Activated CD8-positive, alpha-beta memory T cell treated with anti-CD3 and anti-CD28 coated beads for 36 hours (primary cell): ENCODE measurements at regions not wholly inside any gene's neighbourhood (a gene's known extent, or its start where the extent isn't known, plus 50 kb on each side); places are given as distances from the start of the nearest gene placed in this dataset.
"Not testable (repeated sequence)": the region's sequence is repeated elsewhere in the genome, so short reads cannot be mapped to it uniquely, and the experiment has no call there.

Experiments
- CTCF ChIA-PET: fragments of 350-600 bp; sonication (Branson Sonifier 250); formaldehyde crosslinking; loops from one replicate; lab custom pipeline; 2021; ENCODE audit warnings: antibody characterized with exemption; lab: Charles Lee
- POLR2A ChIA-PET: fragments of 350-600 bp; sonication (Branson Sonifier 250); formaldehyde crosslinking; loops from one replicate; lab custom pipeline; 2021; ENCODE audit warnings: antibody characterized with exemption; lab: Charles Lee

- CTCF ChIA-PET, result no interaction called here
Measured at GRCh38 chr20:63145156-63145555, 70.8 kb downstream of the YTHDF1 start.

GRCh38 chr20:63142933-63143332 is 73.0 kb downstream of the YTHDF1 start:
- CTCF ChIA-PET, result no interaction called here
- POLR2A ChIA-PET, result no interaction called here

More at GRCh38 chr20:63145156-63145555, 70.8 kb downstream of the YTHDF1 start:
- POLR2A ChIA-PET, result no interaction called here

GRCh38 chr20:63141531-63141930 is 74.4 kb downstream of the YTHDF1 start:
- POLR2A ChIA-PET, result no interaction called here

GRCh38 chr20:63140514-63141433 is 75.2 kb downstream of the YTHDF1 start:
- POLR2A ChIA-PET, result no interaction called here
- CTCF ChIA-PET, result no interaction called here

More at GRCh38 chr20:63141531-63141930, 74.4 kb downstream of the YTHDF1 start:
- CTCF ChIA-PET, result no interaction called here

GRCh38 chr20:63139837-63140236 is 76.1 kb downstream of the YTHDF1 start:
- POLR2A ChIA-PET, result no interaction called here

GRCh38 chr20:63139356-63139755 is 76.6 kb downstream of the YTHDF1 start:
- POLR2A ChIA-PET, result no interaction called here
- CTCF ChIA-PET, result no interaction called here

More at GRCh38 chr20:63139837-63140236, 76.1 kb downstream of the YTHDF1 start:
- CTCF ChIA-PET, result no interaction called here

GRCh38 chr20:63138855-63139341 is 77.0 kb downstream of the YTHDF1 start:
- ChIA-PET POLR2A (no interaction called here), CTCF (no interaction called here)

- ChIA-PET POLR2A (no interaction called here), CTCF (no interaction called here)
Measured at GRCh38 chr20:63137851-63138415, 78.0 kb downstream of the YTHDF1 start.

- ChIA-PET POLR2A (no interaction called here), CTCF (no interaction called here)
Measured at GRCh38 chr20:63136296-63136695, 79.6 kb downstream of the YTHDF1 start.

GRCh38 chr20:63135411-63135810 is 80.5 kb downstream of the YTHDF1 start:
- ChIA-PET CTCF (no interaction called here), POLR2A (no interaction called here)

GRCh38 chr20:63134711-63135361 is 81.1 kb downstream of the YTHDF1 start:
- CTCF ChIA-PET, POLR2A ChIA-PET: not testable (repeated sequence)

- POLR2A ChIA-PET, result no interaction called here
- CTCF ChIA-PET, result no interaction called here
Measured at GRCh38 chr20:63134201-63134612, 81.7 kb downstream of the YTHDF1 start.

GRCh38 chr20:63133481-63134091 is 82.3 kb downstream of the YTHDF1 start:
- ChIA-PET CTCF (no interaction called here), POLR2A (no interaction called here)

- POLR2A ChIA-PET, result no interaction called here
- CTCF ChIA-PET, result no interaction called here
Measured at GRCh38 chr20:63132715-63133471, 83.0 kb downstream of the YTHDF1 start.

GRCh38 chr20:63132131-63132714 is 83.7 kb downstream of the YTHDF1 start:
- ChIA-PET POLR2A (no interaction called here), CTCF (no interaction called here)

GRCh38 chr20:63130658-63131577 is 85.0 kb downstream of the YTHDF1 start:
- POLR2A ChIA-PET, result no interaction called here
- CTCF ChIA-PET, result no interaction called here

GRCh38 chr20:63129991-63130657 is 85.8 kb downstream of the YTHDF1 start:
- ChIA-PET CTCF (no interaction called here), POLR2A (no interaction called here)
